IPS-18c (cell line): ENCODE measurements at regions not wholly inside any gene's neighbourhood (a gene's known extent, or its start where the extent isn't known, plus 50 kb on each side); places are given as distances from the start of the nearest gene placed in this dataset.
"Not testable (repeated sequence)": the region's sequence is repeated elsewhere in the genome, so short reads cannot be mapped to it uniquely, and the experiment has no call there.

Experiments
- H3K4me3 ChIP-seq: 2 replicates; pipeline ENCODE4 v1.7.0; 2013; ENCODE audit warnings: low read depth, mild to moderate bottlenecking, low read length, moderate library complexity; ENCODE audit not compliant: insufficient read depth
- H3K9me3 ChIP-seq: one replicate; pipeline ENCODE4 v1.6.1; 2013; ENCODE audit warnings: mild to moderate bottlenecking, low read length, moderate library complexity; ENCODE audit not compliant: control insufficient read depth, insufficient read depth

GRCh38 chr1:29760067-29760564 lies 523.8 kb downstream of the PTPRU start:
- H3K9me3 ChIP-seq: no peaks in the 10 kb centered on the region

GRCh38 chr1:29758781-29759499 lies 522.6 kb downstream of the PTPRU start:
- Histone ChIP-seq H3K4me3 (no peak overlapping the region), H3K9me3 (no peaks in the 10 kb centered on the region)

More at GRCh38 chr1:29760067-29760564, 523.8 kb downstream of the PTPRU start:
- no peak overlapping the region for H3K4me3 ChIP-seq

GRCh38 chr1:29757866-29758780 lies 521.8 kb downstream of the PTPRU start:
- H3K4me3 ChIP-seq: no peak overlapping the region
- H3K9me3 ChIP-seq: no peaks in the 10 kb centered on the region

- H3K4me3 ChIP-seq: no peak overlapping the region
- no peaks in the 10 kb centered on the region for H3K9me3 ChIP-seq
Observed at GRCh38 chr1:29756901-29757725, 520.8 kb downstream of the PTPRU start.

GRCh38 chr1:29756498-29756897 lies 520.2 kb downstream of the PTPRU start:
- Histone ChIP-seq H3K4me3 (no peak overlapping the region), H3K9me3 (no peaks in the 10 kb centered on the region)

GRCh38 chr1:29756085-29756484 lies 519.8 kb downstream of the PTPRU start:
- Histone ChIP-seq H3K9me3 (no peaks in the 10 kb centered on the region), H3K4me3 (no peak overlapping the region)

GRCh38 chr1:29755412-29756015 lies 519.2 kb downstream of the PTPRU start:
- H3K4me3 ChIP-seq, H3K9me3 ChIP-seq: not testable (repeated sequence)

- Histone ChIP-seq H3K4me3 (no peak overlapping the region), H3K9me3 (no peaks in the 10 kb centered on the region)
Observed at GRCh38 chr1:29754573-29755375, 518.5 kb downstream of the PTPRU start.

GRCh38 chr1:29753771-29754572 lies 517.6 kb downstream of the PTPRU start:
- Histone ChIP-seq H3K4me3 (no peak overlapping the region), H3K9me3 (no peaks in the 10 kb centered on the region)

- no peaks in the 10 kb centered on the region for H3K9me3 ChIP-seq
- H3K4me3 ChIP-seq: no peak overlapping the region
Observed at GRCh38 chr1:29753244-29753643, 516.9 kb downstream of the PTPRU start.

GRCh38 chr1:29752141-29752540 lies 515.8 kb downstream of the PTPRU start:
- H3K9me3 ChIP-seq: no peaks in the 10 kb centered on the region
- H3K4me3 ChIP-seq: no peak overlapping the region

GRCh38 chr1:29749024-29749945 lies 513.0 kb downstream of the PTPRU start:
- H3K9me3 ChIP-seq: no peaks in the 10 kb centered on the region
- H3K4me3 ChIP-seq: no peak overlapping the region

GRCh38 chr1:29747196-29747595 lies 510.9 kb downstream of the PTPRU start:
- Histone ChIP-seq H3K9me3 (no peaks in the 10 kb centered on the region), H3K4me3 (no peak overlapping the region)

GRCh38 chr1:29746076-29746665 lies 509.8 kb downstream of the PTPRU start:
- H3K9me3 ChIP-seq: no peaks in the 10 kb centered on the region
- H3K4me3 ChIP-seq: no peak overlapping the region
